AG10803 (cell line): ENCODE measurements at regions not wholly inside any gene's neighbourhood (a gene's known extent, or its start where the extent isn't known, plus 50 kb on each side); places are given as distances from the start of the nearest gene placed in this dataset.

Experiments
- DNase-seq: peaks from one replicate; pipeline ENCODE4 v3.0.0; 2010; ENCODE audit warnings: low read depth
- H3K4me3 ChIP-seq: 2 replicates; pipeline ENCODE4 v1.5.1; 2011; ENCODE audit warnings: mild to moderate bottlenecking, low read length, control low read depth
- CTCF ChIP-seq: conservative IDR thresholded peaks from 2 replicates; pipeline ENCODE4 v1.5.1; 2011; ENCODE audit warnings: mild to moderate bottlenecking, low read length, control low read depth, inconsistent platforms

DNA sequence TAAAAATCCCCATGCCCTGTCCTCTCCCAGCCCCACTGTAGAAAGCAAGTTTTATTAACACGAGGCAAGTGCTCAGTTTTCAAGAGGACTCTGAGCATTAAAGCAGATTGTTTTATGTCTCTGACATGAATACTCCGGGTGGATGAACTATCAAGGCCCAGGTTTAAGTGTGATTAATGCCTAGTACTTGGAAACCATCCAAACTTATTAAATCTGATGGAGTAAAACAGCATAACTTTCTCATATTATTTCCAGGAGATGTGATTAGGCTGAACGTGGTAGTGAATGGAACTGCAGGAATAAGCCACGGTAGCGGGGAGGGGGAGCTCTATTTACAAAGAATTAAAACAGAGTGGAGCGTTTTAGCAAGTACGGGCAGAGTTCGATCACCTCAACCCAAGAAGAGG is 144.2 kb upstream of the RNF32 start:
- TF ChIP-seq CTCF, result no peak
- no peak for DNase-seq
- no peak overlapping the region for H3K4me3 ChIP-seq

- no peak for TF ChIP-seq CTCF
- no peak for DNase-seq
- H3K4me3 ChIP-seq, result no peak overlapping the region
These were observed 145.6 kb upstream of the RNF32 start for GRCh38 chr7:156494960-156495359.

- TF ChIP-seq CTCF, result no peak
- H3K4me3 ChIP-seq, result no peak overlapping the region
- DNase-seq, result no peak
These were observed 146.6 kb upstream of the RNF32 start for GRCh38 chr7:156493942-156494341.

GRCh38 chr7:156492170-156492569 is 148.4 kb upstream of the RNF32 start:
- no peak for TF ChIP-seq CTCF
- no peak overlapping the region for H3K4me3 ChIP-seq
- DNase-seq, result no peak

- no peak for DNase-seq
- TF ChIP-seq CTCF, result no peak
- no peak overlapping the region for H3K4me3 ChIP-seq
These were observed 149.1 kb upstream of the RNF32 start for GRCh38 chr7:156491435-156491834.

DNA sequence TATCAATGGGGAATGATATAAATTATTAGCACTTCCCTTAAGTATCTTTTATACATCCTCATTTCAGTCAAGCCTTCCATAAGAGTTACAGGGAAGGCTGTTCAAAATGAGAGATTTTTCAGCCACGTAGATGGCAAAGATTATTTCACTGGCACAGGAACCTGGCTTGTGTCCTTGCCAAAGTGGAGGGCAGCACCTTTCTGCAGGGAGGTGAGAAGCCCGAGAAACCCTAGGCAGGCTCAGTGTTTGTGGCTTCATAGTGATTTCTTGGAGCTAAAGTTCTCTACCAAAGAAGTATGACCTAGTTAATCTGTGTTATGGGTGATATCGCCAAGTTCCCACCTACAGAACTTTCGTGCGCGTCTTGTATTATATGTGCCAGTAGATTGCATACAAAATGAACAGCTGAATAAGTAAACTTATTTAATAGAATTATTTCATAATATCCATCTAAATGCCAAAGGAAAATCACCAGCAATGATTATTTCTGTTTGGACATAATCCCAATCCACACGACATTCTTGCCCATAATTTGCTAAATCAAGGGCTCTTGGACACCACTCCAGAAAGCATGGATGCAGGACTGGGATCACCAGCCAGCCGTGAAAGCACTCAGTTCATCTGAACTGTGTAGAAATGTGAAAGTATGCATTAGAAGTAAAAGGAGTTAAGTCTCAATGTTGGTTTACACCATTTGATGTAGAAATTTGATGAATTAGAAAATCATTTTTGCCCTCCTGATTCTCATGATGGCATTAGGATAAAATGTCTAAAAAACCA is 150.4 kb upstream of the RNF32 start:
- no peak for DNase-seq
- no peak overlapping the region for H3K4me3 ChIP-seq
- TF ChIP-seq CTCF, result no peak

- no peak overlapping the region for H3K4me3 ChIP-seq
- DNase-seq, result no peak
- no peak for TF ChIP-seq CTCF
These were observed 152.6 kb upstream of the RNF32 start for GRCh38 chr7:156487811-156488533.
